ENCODE measurements at regions not wholly inside any gene's neighbourhood (a gene's known extent, or its start where the extent isn't known, plus 50 kb on each side); places are given as distances from the start of the nearest gene placed in this dataset.

GRCh38 chr5:30736669-30737068, 456.8 kb upstream of the CDH6 start:
- H3K4me3 ChIP-seq (ENCODE audit: severe bottlenecking) = no peak overlapping the region
- no peak for TF ChIP-seq CTCF (IDR thresholded peaks at IDR 0.05; ENCODE audit: poor library complexity, severe bottlenecking)
- H3K27me3 ChIP-seq (ENCODE audit: insufficient read depth, poor library complexity, severe bottlenecking) = no peaks in the 10 kb centered on the region
- H3K9me3 ChIP-seq (ENCODE audit: severe bottlenecking) = no peaks in the 10 kb centered on the region
- no peaks in the 10 kb centered on the region for H3K36me3 ChIP-seq (ENCODE audit: low read depth)
- DNase-seq (ENCODE audit: low spot score) = no peak
- ATAC-seq (ENCODE audit: low read depth) = no peak
- no peaks in the 10 kb centered on the region for H3K4me1 ChIP-seq (ENCODE audit: insufficient read depth, poor library complexity, severe bottlenecking)
- H3K27ac ChIP-seq (ENCODE audit: poor library complexity, severe bottlenecking) = no peak overlapping the region

GRCh38 chr5:30734118-30734517, 459.4 kb upstream of the CDH6 start:
- Histone ChIP-seq H3K36me3 (ENCODE audit: low read depth) (no peaks in the 10 kb centered on the region), H3K27ac (ENCODE audit: poor library complexity, severe bottlenecking) (no peak overlapping the region), H3K4me3 (ENCODE audit: severe bottlenecking) (no peak overlapping the region), H3K9me3 (ENCODE audit: severe bottlenecking) (no peaks in the 10 kb centered on the region), H3K27me3 (ENCODE audit: insufficient read depth, poor library complexity, severe bottlenecking) (no peaks in the 10 kb centered on the region), H3K4me1 (ENCODE audit: insufficient read depth, poor library complexity, severe bottlenecking) (no peaks in the 10 kb centered on the region)
- no peak for TF ChIP-seq CTCF (IDR thresholded peaks at IDR 0.05; ENCODE audit: poor library complexity, severe bottlenecking)
- DNase-seq (ENCODE audit: low spot score) (no peak), ATAC-seq (ENCODE audit: low read depth) (no peak)

GRCh38 chr5:30725073-30725472, 468.4 kb upstream of the CDH6 start:
- Histone ChIP-seq H3K9me3 (ENCODE audit: severe bottlenecking) (no peaks in the 10 kb centered on the region), H3K36me3 (ENCODE audit: low read depth) (no peaks in the 10 kb centered on the region), H3K4me3 (ENCODE audit: severe bottlenecking) (no peak overlapping the region), H3K4me1 (ENCODE audit: insufficient read depth, poor library complexity, severe bottlenecking) (no peaks in the 10 kb centered on the region), H3K27me3 (ENCODE audit: insufficient read depth, poor library complexity, severe bottlenecking) (peaks cover 21% of the 10 kb centered on the region), H3K27ac (ENCODE audit: poor library complexity, severe bottlenecking) (no peak overlapping the region)
- ATAC-seq (ENCODE audit: low read depth) (no peak), DNase-seq (ENCODE audit: low spot score) (no peak)
- TF ChIP-seq CTCF (IDR thresholded peaks at IDR 0.05; ENCODE audit: poor library complexity, severe bottlenecking) = no peak

- H3K27me3 ChIP-seq (ENCODE audit: insufficient read depth, poor library complexity, severe bottlenecking) = no peaks in the 10 kb centered on the region
- H3K9me3 ChIP-seq (ENCODE audit: severe bottlenecking) = no peaks in the 10 kb centered on the region
- H3K4me1 ChIP-seq (ENCODE audit: insufficient read depth, poor library complexity, severe bottlenecking) = no peaks in the 10 kb centered on the region
- DNase-seq (ENCODE audit: low spot score) (no peak), ATAC-seq (ENCODE audit: low read depth) (no peak)
- TF ChIP-seq CTCF (IDR thresholded peaks at IDR 0.05; ENCODE audit: poor library complexity, severe bottlenecking) = no peak
- no peak overlapping the region for H3K27ac ChIP-seq (ENCODE audit: poor library complexity, severe bottlenecking)
- H3K4me3 ChIP-seq (ENCODE audit: severe bottlenecking) = no peak overlapping the region
- no peaks in the 10 kb centered on the region for H3K36me3 ChIP-seq (ENCODE audit: low read depth)
Observed at GRCh38 chr5:30698217-30698616, 495.3 kb upstream of the CDH6 start.

- DNase-seq (ENCODE audit: low spot score) (no peak), ATAC-seq (ENCODE audit: low read depth) (no peak)
- Histone ChIP-seq H3K27ac (ENCODE audit: poor library complexity, severe bottlenecking) (no peak overlapping the region), H3K27me3 (ENCODE audit: insufficient read depth, poor library complexity, severe bottlenecking) (peaks cover 17% of the 10 kb centered on the region), H3K4me1 (ENCODE audit: insufficient read depth, poor library complexity, severe bottlenecking) (no peaks in the 10 kb centered on the region), H3K36me3 (ENCODE audit: low read depth) (no peaks in the 10 kb centered on the region), H3K9me3 (ENCODE audit: severe bottlenecking) (no peaks in the 10 kb centered on the region), H3K4me3 (ENCODE audit: severe bottlenecking) (no peak overlapping the region)
- TF ChIP-seq CTCF (IDR thresholded peaks at IDR 0.05; ENCODE audit: poor library complexity, severe bottlenecking) = no peak
Observed at GRCh38 chr5:30693326-30693725, 500.2 kb upstream of the CDH6 start.
